NB4 (cell line): ENCODE measurements at regions not wholly inside any gene's neighbourhood (a gene's known extent, or its start where the extent isn't known, plus 50 kb on each side); places are given as distances from the start of the nearest gene placed in this dataset.

Source experiments
- DNase-seq: peaks from one replicate; pipeline ENCODE4 v3.0.0; 2010; ENCODE audit warnings: low read depth
- H3K4me3 ChIP-seq: one replicate; pipeline ENCODE4 v1.5.1; 2011; ENCODE audit warnings: mild to moderate bottlenecking, low read depth, low read length, moderate library complexity
- MYC ChIP-seq: IDR thresholded peaks from 2 replicates; pipeline ENCODE4 v1.6.1; 2011; ENCODE audit warnings: low read depth, low read length
- POLR2A ChIP-seq: IDR thresholded peaks from 2 replicates; pipeline ENCODE4 v1.6.1; 2011; ENCODE audit warnings: mild to moderate bottlenecking; ENCODE audit not compliant: insufficient read length; ENCODE audit errors: extremely low read depth
- TF ChIP-seq, protein P1 (sequence below): IDR thresholded peaks from 2 replicates; pipeline ENCODE4 v1.6.1; 2011; ENCODE audit warnings: low read depth, low read length
- TF ChIP-seq, protein P2 (sequence below): IDR thresholded peaks from one replicate; pipeline ENCODE4 v1.5.1; 2012; ENCODE audit warnings: low read depth, low read length

DNA sequence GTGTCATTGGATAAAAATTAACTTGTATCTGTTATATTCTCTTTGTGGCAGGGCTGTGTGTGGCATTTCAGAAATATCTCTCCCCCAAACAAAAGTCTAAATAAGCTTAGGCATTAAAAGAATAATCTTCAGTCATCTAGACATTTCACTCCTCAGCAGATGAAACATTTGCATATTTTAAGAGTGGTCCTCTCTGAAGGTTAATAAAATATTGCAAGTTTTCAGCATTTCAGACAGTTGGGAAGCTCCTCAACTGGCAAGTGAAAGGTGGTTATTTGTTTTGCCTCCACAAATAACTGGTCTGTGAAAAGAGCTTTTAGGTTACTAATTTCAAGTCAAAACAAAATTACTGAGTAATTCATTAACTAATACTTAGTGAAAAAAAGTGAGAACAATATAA is 462.6 kb downstream of the EPHA4 start:
- DNase-seq = no peak
- TF ChIP-seq POLR2A (no peak), MYC (no peak)
- TF ChIP-seq, protein P1, sequence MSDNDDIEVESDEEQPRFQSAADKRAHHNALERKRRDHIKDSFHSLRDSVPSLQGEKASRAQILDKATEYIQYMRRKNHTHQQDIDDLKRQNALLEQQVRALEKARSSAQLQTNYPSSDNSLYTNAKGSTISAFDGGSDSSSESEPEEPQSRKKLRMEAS = no peak
- TF ChIP-seq, protein P2, sequence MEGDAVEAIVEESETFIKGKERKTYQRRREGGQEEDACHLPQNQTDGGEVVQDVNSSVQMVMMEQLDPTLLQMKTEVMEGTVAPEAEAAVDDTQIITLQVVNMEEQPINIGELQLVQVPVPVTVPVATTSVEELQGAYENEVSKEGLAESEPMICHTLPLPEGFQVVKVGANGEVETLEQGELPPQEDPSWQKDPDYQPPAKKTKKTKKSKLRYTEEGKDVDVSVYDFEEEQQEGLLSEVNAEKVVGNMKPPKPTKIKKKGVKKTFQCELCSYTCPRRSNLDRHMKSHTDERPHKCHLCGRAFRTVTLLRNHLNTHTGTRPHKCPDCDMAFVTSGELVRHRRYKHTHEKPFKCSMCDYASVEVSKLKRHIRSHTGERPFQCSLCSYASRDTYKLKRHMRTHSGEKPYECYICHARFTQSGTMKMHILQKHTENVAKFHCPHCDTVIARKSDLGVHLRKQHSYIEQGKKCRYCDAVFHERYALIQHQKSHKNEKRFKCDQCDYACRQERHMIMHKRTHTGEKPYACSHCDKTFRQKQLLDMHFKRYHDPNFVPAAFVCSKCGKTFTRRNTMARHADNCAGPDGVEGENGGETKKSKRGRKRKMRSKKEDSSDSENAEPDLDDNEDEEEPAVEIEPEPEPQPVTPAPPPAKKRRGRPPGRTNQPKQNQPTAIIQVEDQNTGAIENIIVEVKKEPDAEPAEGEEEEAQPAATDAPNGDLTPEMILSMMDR = no peak
- H3K4me3 ChIP-seq = no peak overlapping the region

DNA sequence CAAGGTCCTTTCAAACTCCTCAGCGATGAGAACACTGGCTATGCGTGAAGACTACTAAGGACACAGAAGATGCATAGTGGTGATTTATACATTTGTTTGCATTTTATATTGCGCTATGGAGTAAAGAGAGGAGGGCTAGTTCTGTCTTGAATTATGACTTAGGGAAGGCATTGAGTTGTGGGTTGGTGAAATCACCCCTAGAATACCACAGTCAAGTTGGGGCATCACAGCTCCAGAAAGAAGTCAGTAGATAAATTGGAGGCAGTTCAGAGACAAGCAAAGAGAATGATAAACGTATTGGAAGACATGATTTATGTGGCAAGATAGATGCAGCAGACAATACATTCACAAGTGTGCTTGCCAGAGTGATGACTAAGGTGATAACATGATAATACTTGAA is 460.4 kb downstream of the EPHA4 start:
- TF ChIP-seq, protein P1 = no peak
- TF ChIP-seq POLR2A (no peak), MYC (no peak)
- TF ChIP-seq, protein P2 = no peak
- no peak overlapping the region for H3K4me3 ChIP-seq
- no peak for DNase-seq

DNA sequence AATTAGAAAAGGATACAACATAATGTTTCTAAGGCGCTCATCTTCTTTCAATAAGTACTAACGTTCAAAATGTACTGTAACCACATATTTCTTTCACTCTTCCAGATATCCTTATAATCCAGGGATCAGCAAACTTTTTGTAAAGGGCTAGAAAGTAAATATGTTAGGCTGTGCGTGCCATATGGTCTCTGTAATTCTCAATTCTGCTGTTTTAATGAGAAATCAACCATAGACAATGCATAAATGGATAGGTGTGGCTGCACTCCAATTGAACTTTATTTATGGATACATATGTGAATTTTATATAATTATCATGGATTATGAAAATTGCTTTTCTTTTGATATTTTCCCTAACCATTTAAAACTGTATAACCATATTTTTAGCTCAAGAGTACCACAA is 459.4 kb downstream of the EPHA4 start:
- no peak overlapping the region for H3K4me3 ChIP-seq
- DNase-seq = no peak
- TF ChIP-seq, protein P2 = no peak
- TF ChIP-seq MYC (no peak), POLR2A (no peak)
- TF ChIP-seq, protein P1 = no peak

DNA sequence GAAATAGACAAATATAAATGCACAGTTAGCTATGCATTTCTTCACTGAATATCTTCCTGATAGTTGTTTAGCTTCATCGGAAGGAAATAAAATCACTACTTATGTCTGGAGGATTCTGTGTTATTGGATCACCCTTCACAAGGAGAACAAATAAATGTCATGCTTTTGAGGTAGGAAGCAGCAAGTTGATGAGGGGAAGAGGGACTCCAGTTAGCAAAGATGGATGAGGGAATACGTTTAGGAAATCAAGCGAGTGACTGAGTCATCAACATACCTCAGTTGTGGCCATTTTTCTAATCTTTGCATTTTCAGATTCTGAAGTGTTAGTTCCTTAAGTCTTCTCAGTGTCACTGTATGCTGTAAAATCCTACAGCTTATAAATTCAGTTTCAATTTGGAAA is 456.2 kb downstream of the EPHA4 start:
- TF ChIP-seq POLR2A = no peak
- TF ChIP-seq, protein P1 = no peak
- TF ChIP-seq, protein P2 = no peak
- TF ChIP-seq MYC = no peak
- no peak for DNase-seq
- H3K4me3 ChIP-seq = no peak overlapping the region

DNA sequence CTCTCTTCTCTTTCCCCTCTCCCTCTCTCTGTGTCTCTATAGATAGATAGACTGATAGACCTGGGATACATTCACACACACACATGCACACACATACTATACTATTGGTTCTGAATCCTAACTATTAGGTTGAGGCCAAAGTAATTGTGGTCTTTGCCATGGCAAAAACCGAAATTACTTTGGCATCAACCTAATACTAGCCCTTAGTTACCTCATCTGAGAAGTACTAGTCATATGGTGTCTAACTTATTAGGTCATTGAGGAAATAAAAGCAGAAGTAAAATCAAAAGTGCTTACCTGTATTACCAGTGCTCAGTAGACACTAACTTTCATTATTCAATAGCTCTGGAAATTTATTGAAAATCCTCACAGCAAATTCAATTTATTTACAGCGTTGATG is 451.5 kb downstream of the EPHA4 start:
- DNase-seq = no peak
- no peak overlapping the region for H3K4me3 ChIP-seq
- TF ChIP-seq, protein P2 = no peak
- no peak for TF ChIP-seq POLR2A
- TF ChIP-seq MYC = no peak
- TF ChIP-seq, protein P1 = no peak

DNA sequence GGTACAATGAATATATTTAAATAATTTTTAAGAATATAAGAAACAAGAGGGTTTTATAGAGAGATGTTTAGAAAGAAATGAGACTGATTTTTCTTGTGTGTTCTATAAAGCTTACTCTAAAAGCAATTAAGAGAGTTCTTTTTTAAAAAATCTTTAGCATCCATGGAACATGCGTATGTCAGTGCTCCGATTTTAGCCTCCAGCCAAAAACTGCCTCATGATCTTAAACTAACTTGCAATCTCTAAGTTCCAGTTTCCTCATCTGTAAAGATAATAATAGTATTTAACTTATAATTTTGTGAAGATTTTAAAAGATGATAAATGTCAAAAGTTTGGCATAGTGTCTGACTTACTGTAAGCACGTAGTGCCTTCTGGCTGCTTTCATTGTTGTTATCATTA is 448.7 kb downstream of the EPHA4 start:
- TF ChIP-seq, protein P1 = no peak
- TF ChIP-seq, protein P2 = no peak
- TF ChIP-seq POLR2A (no peak), MYC (no peak)
- no peak overlapping the region for H3K4me3 ChIP-seq
- no peak for DNase-seq
